COLO668 (cell line): ENCODE measurements at regions not wholly inside any gene's neighbourhood (a gene's known extent, or its start where the extent isn't known, plus 50 kb on each side); places are given as distances from the start of the nearest gene placed in this dataset.
A peak's percentile ranks its signal among the peaks of the same experiment; 100 is the strongest.
"Not testable (repeated sequence)": the region's sequence is repeated elsewhere in the genome, so short reads cannot be mapped to it uniquely, and the experiment has no call there.

Source experiments
- DNase-seq: peaks from one replicate; lab custom pipeline; 2025; ENCODE audit not compliant: unreplicated experiment; lab: John Stamatoyannopoulos, UW

- no peak for DNase-seq
These were observed 82.2 kb upstream of the SLC22A16 start for GRCh38 chr6:110558575-110558974.

- DNase-seq = no peak
These were observed 80.8 kb upstream of the SLC22A16 start for GRCh38 chr6:110557199-110557598.

GRCh38 chr6:110556317-110557110, 80.1 kb upstream of the SLC22A16 start:
- DNase-seq = no peak

- no peak for DNase-seq
These were observed 78.6 kb upstream of the SLC22A16 start for GRCh38 chr6:110554966-110555460.

GRCh38 chr6:110554441-110554840, 78.0 kb upstream of the SLC22A16 start:
- DNase-seq = no peak

- no peak for DNase-seq
These were observed 76.7 kb upstream of the SLC22A16 start for GRCh38 chr6:110552901-110553641.

- no peak for DNase-seq
These were observed 75.7 kb upstream of the SLC22A16 start for GRCh38 chr6:110552076-110552475.

- no peak for DNase-seq
These were observed 74.7 kb upstream of the SLC22A16 start for GRCh38 chr6:110551088-110551487.

- no peak for DNase-seq
These were observed 73.9 kb upstream of the SLC22A16 start for GRCh38 chr6:110550353-110550752.

- no peak for DNase-seq
These were observed 72.9 kb upstream of the SLC22A16 start for GRCh38 chr6:110549277-110549676.

GRCh38 chr6:110548110-110548847, 71.9 kb upstream of the SLC22A16 start:
- DNase-seq = no peak

GRCh38 chr6:110547266-110547964, 71.0 kb upstream of the SLC22A16 start:
- DNase-seq = no peak

- no peak for DNase-seq
These were observed 68.9 kb upstream of the SLC22A16 start for GRCh38 chr6:110545081-110545872.

GRCh38 chr6:110544472-110544871, 68.1 kb upstream of the SLC22A16 start:
- no peak for DNase-seq

- peak; percentile 75 for DNase-seq
These were observed 66.7 kb upstream of the SLC22A16 start for GRCh38 chr6:110543106-110543505.

GRCh38 chr6:110542311-110543024, 66.1 kb upstream of the SLC22A16 start:
- DNase-seq = no peak

- no peak for DNase-seq
These were observed 65.4 kb upstream of the SLC22A16 start for GRCh38 chr6:110541701-110542309.

- not testable (repeated sequence) for DNase-seq
These were observed 63.0 kb upstream of the SLC22A16 start for GRCh38 chr6:110539277-110540019.
